ENCODE measurements at regions not wholly inside any gene's neighbourhood (a gene's known extent, or its start where the extent isn't known, plus 50 kb on each side); places are given as distances from the start of the nearest gene placed in this dataset.

GRCh38 chr4:114373508-114373907 lies 225.1 kb upstream of the UGT8 start:
- H3K4me3 ChIP-seq, result no peak overlapping the region
- H3K27me3 ChIP-seq, result no peaks in the 10 kb centered on the region
- no peaks in the 10 kb centered on the region for H3K4me1 ChIP-seq
- no peaks in the 10 kb centered on the region for H3K36me3 ChIP-seq
- 76 to 81% methylated on average over 1 of the region's 1 CpG for WGBS, 2 donors
- TF ChIP-seq CTCF (IDR thresholded peaks at IDR 0.05) (no peak), POLR2A (IDR thresholded peaks at IDR 0.05) (no peak)
- H3K27ac ChIP-seq, result no peak overlapping the region
- H3K9me3 ChIP-seq, result no peaks in the 10 kb centered on the region
- no peak for DNase-seq
- intact Hi-C loops (cut with DNase I), result no loop called here

- 33 to 40% methylated on average over 4 of the region's 4 CpGs for whole genome bisulfite sequencing, 2 donors
- Histone ChIP-seq H3K4me3 (no peak overlapping the region), H3K27me3 (no peaks in the 10 kb centered on the region), H3K9me3 (no peaks in the 10 kb centered on the region), H3K36me3 (no peaks in the 10 kb centered on the region), H3K27ac (no peak overlapping the region), H3K4me1 (no peaks in the 10 kb centered on the region)
- intact Hi-C loops (cut with DNase I), result no loop called here
- TF ChIP-seq CTCF (IDR thresholded peaks at IDR 0.05), result peak in 4 of 6 experiments; percentile 14 to 47 (median 31)
- TF ChIP-seq POLR2A (IDR thresholded peaks at IDR 0.05), result no peak
- no peak for DNase-seq
Measured at GRCh38 chr4:114378305-114378903, 220.2 kb upstream of the UGT8 start.

- Histone ChIP-seq H3K4me1 (no peaks in the 10 kb centered on the region), H3K27me3 (no peaks in the 10 kb centered on the region), H3K4me3 (no peak overlapping the region), H3K27ac (no peak overlapping the region), H3K9me3 (no peaks in the 10 kb centered on the region), H3K36me3 (no peaks in the 10 kb centered on the region)
- TF ChIP-seq POLR2A (IDR thresholded peaks at IDR 0.05) (no peak), CTCF (IDR thresholded peaks at IDR 0.05) (no peak)
- intact Hi-C loops (cut with DNase I), result loop anchor here (5.0 to 10.0 kb wide), 3 partner anchors 282 to 986 kb away; no protein-coding TSS in a partner anchor
- no peak for DNase-seq
- WGBS, 2 donors, result 81 to 83% methylated on average over 4 of the region's 4 CpGs
Measured at GRCh38 chr4:114383067-114383466, 215.5 kb upstream of the UGT8 start.

- intact Hi-C loops (cut with DNase I), result loop anchor here (5.0 to 10.0 kb wide), 3 partner anchors 281 to 986 kb away; no protein-coding TSS in a partner anchor
- Histone ChIP-seq H3K9me3 (no peaks in the 10 kb centered on the region), H3K4me1 (no peaks in the 10 kb centered on the region), H3K27ac (no peak overlapping the region), H3K4me3 (no peak overlapping the region), H3K27me3 (no peaks in the 10 kb centered on the region), H3K36me3 (no peaks in the 10 kb centered on the region)
- 50 to 64% methylated on average over 1 of the region's 1 CpG for WGBS, 2 donors
- no peak for TF ChIP-seq POLR2A (IDR thresholded peaks at IDR 0.05)
- TF ChIP-seq CTCF (IDR thresholded peaks at IDR 0.05), result no peak
- DNase-seq, result no peak
Measured at GRCh38 chr4:114383721-114384120, 214.9 kb upstream of the UGT8 start.

GRCh38 chr4:114384629-114385028 lies 214.0 kb upstream of the UGT8 start:
- Histone ChIP-seq H3K9me3 (no peaks in the 10 kb centered on the region), H3K27me3 (no peaks in the 10 kb centered on the region), H3K4me3 (no peak overlapping the region), H3K4me1 (no peaks in the 10 kb centered on the region), H3K36me3 (no peaks in the 10 kb centered on the region), H3K27ac (no peak overlapping the region)
- 4 to 5% methylated on average over 4 of the region's 4 CpGs for WGBS, 2 donors
- no peak for TF ChIP-seq POLR2A (IDR thresholded peaks at IDR 0.05)
- peak in 5 of 6 experiments; percentile 24 to 60 (median 37) for TF ChIP-seq CTCF (IDR thresholded peaks at IDR 0.05)
- no peak for DNase-seq
- intact Hi-C loops (cut with DNase I), result loop anchor here (5.0 to 10.0 kb wide), 3 partner anchors 280 to 987 kb away; no protein-coding TSS in a partner anchor

All from esophagus squamous epithelium (tissue), 5 donors.